ENCODE measurements at regions not wholly inside any gene's neighbourhood (a gene's known extent, or its start where the extent isn't known, plus 50 kb on each side); places are given as distances from the start of the nearest gene placed in this dataset.

GRCh38 chr13:67736646-67737420, 506.7 kb upstream of the PCDH9 start (continued):
- 0 out of 2 replicates have a peak, but pooled peaks have one; percentile 13 for TF ChIP-seq MAFK (IDR thresholded peaks at IDR 0.05; ENCODE audit: low read depth, low read length)
- peak in 1 of 2 experiments; percentile 52; a peak in 1 of 3 replicates for TF ChIP-seq EP300 (IDR thresholded peaks at IDR 0.05; ENCODE audit: borderline replicate concordance in 1 of 2, low read depth in 2 of 2, low read length in 2 of 2)
- peak; percentile 65; the same call in 1 of the 2 replicates for TF ChIP-seq POU5F1 (IDR thresholded peaks at IDR 0.05; ENCODE audit: low read depth, low read length)
- TF ChIP-seq HDAC2 (IDR thresholded peaks at IDR 0.05; ENCODE audit: borderline replicate concordance in 1 of 2, low read depth in 2 of 2, low read length in 2 of 2), result peak; percentile 71 to 95; a peak in 2 of 4 replicates
- no peak for TF ChIP-seq SUZ12 (IDR thresholded peaks at IDR 0.05; ENCODE audit: low read length)
- TF ChIP-seq JUN (IDR thresholded peaks at IDR 0.05; ENCODE audit: low read depth, low read length), result 0 out of 2 replicates have a peak, but pooled peaks have one; percentile 22
- TF ChIP-seq CREB1 (IDR thresholded peaks at IDR 0.05), result no peak
- TF ChIP-seq CHD2 (IDR thresholded peaks at IDR 0.05; ENCODE audit: low read length), result no peak
- peak; percentile 93 for TF ChIP-seq CHD7 (IDR thresholded peaks at IDR 0.05; ENCODE audit: insufficient replicate concordance, low read length)

Data from H1 (cell line).